ENCODE measurements at regions not wholly inside any gene's neighbourhood (a gene's known extent, or its start where the extent isn't known, plus 50 kb on each side); places are given as distances from the start of the nearest gene placed in this dataset.

- no peak for TF ChIP-seq CTCF (IDR thresholded peaks at IDR 0.05; ENCODE audit: low read depth, low read length)
- DNase-seq, result no peak
These were observed 701.7 kb downstream of the TYW1 start for GRCh38 chr7:67698354-67698753.

GRCh38 chr7:67705850-67706249 is 709.2 kb downstream of the TYW1 start:
- H3K27me3 ChIP-seq (ENCODE audit: insufficient read depth, low read depth, severe bottlenecking), result no peaks in the 10 kb centered on the region
- no peaks in the 10 kb centered on the region for H3K36me3 ChIP-seq
- TF ChIP-seq CTCF (IDR thresholded peaks at IDR 0.05; ENCODE audit: low read depth, low read length), result no peak
- no peaks in the 10 kb centered on the region for H3K9me3 ChIP-seq (ENCODE audit: severe bottlenecking)
- no peak for DNase-seq
- H3K27ac ChIP-seq, result no peak overlapping the region
- no peak overlapping the region for H3K4me3 ChIP-seq (ENCODE audit: low read depth, low read length)

More at GRCh38 chr7:67698354-67698753, 701.7 kb downstream of the TYW1 start:
- H3K27me3 ChIP-seq (ENCODE audit: insufficient read depth, low read depth, severe bottlenecking), result no peaks in the 10 kb centered on the region
- no peaks in the 10 kb centered on the region for H3K36me3 ChIP-seq
- H3K27ac ChIP-seq, result no peak overlapping the region
- no peaks in the 10 kb centered on the region for H3K9me3 ChIP-seq (ENCODE audit: severe bottlenecking)
- H3K4me3 ChIP-seq (ENCODE audit: low read depth, low read length), result no peak overlapping the region

- H3K27me3 ChIP-seq (ENCODE audit: insufficient read depth, low read depth, severe bottlenecking), result no peaks in the 10 kb centered on the region
- H3K4me3 ChIP-seq (ENCODE audit: low read depth, low read length), result no peak overlapping the region
- no peak overlapping the region for H3K27ac ChIP-seq
- no peak for TF ChIP-seq CTCF (IDR thresholded peaks at IDR 0.05; ENCODE audit: low read depth, low read length)
- no peak for DNase-seq
- H3K9me3 ChIP-seq (ENCODE audit: severe bottlenecking), result no peaks in the 10 kb centered on the region
- no peaks in the 10 kb centered on the region for H3K36me3 ChIP-seq
These were observed 715.1 kb downstream of the TYW1 start for GRCh38 chr7:67711706-67712105.

GRCh38 chr7:67713451-67714056 is 716.9 kb downstream of the TYW1 start:
- Histone ChIP-seq H3K27ac (no peak overlapping the region), H3K9me3 (ENCODE audit: severe bottlenecking) (no peaks in the 10 kb centered on the region), H3K4me3 (ENCODE audit: low read depth, low read length) (no peak overlapping the region), H3K36me3 (no peaks in the 10 kb centered on the region), H3K27me3 (ENCODE audit: insufficient read depth, low read depth, severe bottlenecking) (no peaks in the 10 kb centered on the region)
- no peak for DNase-seq
- no peak for TF ChIP-seq CTCF (IDR thresholded peaks at IDR 0.05; ENCODE audit: low read depth, low read length)

GRCh38 chr7:67716729-67717128 is 720.1 kb downstream of the TYW1 start:
- no peak for DNase-seq
- no peaks in the 10 kb centered on the region for H3K36me3 ChIP-seq
- H3K4me3 ChIP-seq (ENCODE audit: low read depth, low read length), result no peak overlapping the region
- H3K27ac ChIP-seq, result no peak overlapping the region
- H3K9me3 ChIP-seq (ENCODE audit: severe bottlenecking), result peaks cover 3% of the 10 kb centered on the region
- TF ChIP-seq CTCF (IDR thresholded peaks at IDR 0.05; ENCODE audit: low read depth, low read length), result no peak
- H3K27me3 ChIP-seq (ENCODE audit: insufficient read depth, low read depth, severe bottlenecking), result no peaks in the 10 kb centered on the region

GRCh38 chr7:67723591-67723990 is 727.0 kb downstream of the TYW1 start:
- Histone ChIP-seq H3K9me3 (ENCODE audit: severe bottlenecking) (peaks cover 3% of the 10 kb centered on the region), H3K4me3 (ENCODE audit: low read depth, low read length) (no peak overlapping the region), H3K36me3 (no peaks in the 10 kb centered on the region), H3K27me3 (ENCODE audit: insufficient read depth, low read depth, severe bottlenecking) (no peaks in the 10 kb centered on the region), H3K27ac (no peak overlapping the region)
- TF ChIP-seq CTCF (IDR thresholded peaks at IDR 0.05; ENCODE audit: low read depth, low read length), result no peak
- peak; percentile 24 for DNase-seq
